H9 (cell line): ENCODE measurements at regions not wholly inside any gene's neighbourhood (a gene's known extent, or its start where the extent isn't known, plus 50 kb on each side); places are given as distances from the start of the nearest gene placed in this dataset.

Experiments
- DNase-seq: peaks from one replicate; pipeline ENCODE4 v3.0.0-alpha.2; 2017
- H2AFZ ChIP-seq: one replicate; pipeline ENCODE4 v1.6.1; 2013; ENCODE audit warnings: mild to moderate bottlenecking, low read length, control low read depth, moderate library complexity
- H2AK5ac ChIP-seq: 2 replicates; pipeline ENCODE4 v1.6.1; 2013; ENCODE audit warnings: low read length, control low read depth, mixed read lengths; ENCODE audit not compliant: insufficient read length
- H2BK120ac ChIP-seq: one replicate; pipeline ENCODE4 v1.6.1; 2013; ENCODE audit warnings: low read depth, mild to moderate bottlenecking, low read length, control low read depth, inconsistent platforms; ENCODE audit not compliant: poor library complexity, severe bottlenecking
- H2BK12ac ChIP-seq: 2 replicates; pipeline ENCODE4 v1.6.1; 2013; ENCODE audit warnings: low read length, control low read depth, mixed read lengths, low read depth; ENCODE audit not compliant: insufficient read length
- H2BK15ac ChIP-seq: 2 replicates; pipeline ENCODE4 v1.6.1; 2013; ENCODE audit warnings: low read depth, low read length, control low read depth
- H2BK20ac ChIP-seq: one replicate; pipeline ENCODE4 v1.6.1; 2013; ENCODE audit warnings: low read depth, mild to moderate bottlenecking, low read length, control low read depth, inconsistent platforms; ENCODE audit not compliant: poor library complexity, severe bottlenecking
- H2BK5ac ChIP-seq: 2 replicates; pipeline ENCODE4 v1.6.1; 2013; ENCODE audit warnings: low read length, control low read depth, mixed read lengths; ENCODE audit not compliant: insufficient read length
- H3K14ac ChIP-seq: 2 replicates; pipeline ENCODE4 v1.6.1; 2013; ENCODE audit warnings: low read length, control low read depth; ENCODE audit not compliant: insufficient read depth
- H3K18ac ChIP-seq: 2 replicates; pipeline ENCODE4 v1.6.1; 2013; ENCODE audit warnings: low read depth, mild to moderate bottlenecking, mixed read lengths, low read length, control low read depth; ENCODE audit not compliant: insufficient read length
- H3K23ac ChIP-seq: 2 replicates; pipeline ENCODE4 v1.6.1; 2013; ENCODE audit warnings: low read length, control low read depth, mixed read lengths, low read depth; ENCODE audit not compliant: insufficient read length
- H3K23me2 ChIP-seq: 2 replicates; pipeline ENCODE4 v1.6.1; 2013; ENCODE audit warnings: low read depth, mild to moderate bottlenecking, mixed read lengths, low read length, control low read depth; ENCODE audit not compliant: insufficient read length, poor library complexity, severe bottlenecking
- H3K27ac ChIP-seq: 2 replicates; pipeline ENCODE4 v1.5.1; 2013; ENCODE audit warnings: low read length, control low read depth, mixed read lengths, low read depth; ENCODE audit not compliant: insufficient read length
- H3K27me3 ChIP-seq: 2 replicates; pipeline ENCODE4 v1.6.1; 2013; ENCODE audit warnings: low read length, control low read depth, inconsistent platforms; ENCODE audit not compliant: insufficient read depth
- H3K4ac ChIP-seq: 2 replicates; pipeline ENCODE4 v1.6.1; 2013; ENCODE audit warnings: low read depth, mild to moderate bottlenecking, control low read depth, inconsistent platforms, low read length, moderate library complexity
- H3K4me1 ChIP-seq: 2 replicates; pipeline ENCODE4 v1.6.1; 2013; ENCODE audit warnings: low read length, control low read depth, inconsistent platforms; ENCODE audit not compliant: insufficient read depth
- H3K4me2 ChIP-seq: 2 replicates; pipeline ENCODE4 v1.6.1; 2013; ENCODE audit warnings: low read length, control low read depth, mixed read lengths; ENCODE audit not compliant: insufficient read length, insufficient read depth
- H3K56ac ChIP-seq: 2 replicates; pipeline ENCODE4 v1.6.1; 2013; ENCODE audit warnings: low read depth, mild to moderate bottlenecking, mixed read lengths, low read length, control low read depth; ENCODE audit not compliant: insufficient read length
- H3K79me1 ChIP-seq: 2 replicates; pipeline ENCODE4 v1.6.1; 2013; ENCODE audit warnings: low read depth, mild to moderate bottlenecking, moderate library complexity, low read length, control low read depth, inconsistent platforms; ENCODE audit not compliant: insufficient read depth, poor library complexity, severe bottlenecking
- H3K79me2 ChIP-seq: 2 replicates; pipeline ENCODE4 v1.6.1; 2013; ENCODE audit warnings: low read length, control low read depth, inconsistent platforms; ENCODE audit not compliant: insufficient read depth
- H3K9ac ChIP-seq: 2 replicates; pipeline ENCODE4 v1.6.1; 2013; ENCODE audit warnings: low read length, control low read depth, mixed read lengths; ENCODE audit not compliant: insufficient read length; ENCODE audit errors: extremely low read depth
- H3K9me3 ChIP-seq: one replicate; pipeline ENCODE4 v1.6.1; 2013; ENCODE audit warnings: low read depth, low read length, inconsistent platforms; ENCODE audit not compliant: control insufficient read depth
- H3T11ph ChIP-seq: one replicate; pipeline ENCODE4 v1.6.1; 2013; ENCODE audit warnings: mild to moderate bottlenecking, low read length, control low read depth, inconsistent platforms
- H4K20me1 ChIP-seq: one replicate; pipeline ENCODE4 v1.6.1; 2013; ENCODE audit not compliant: control insufficient read depth, insufficient read length, insufficient read depth
- H4K5ac ChIP-seq: 2 replicates; pipeline ENCODE4 v1.6.1; 2013; ENCODE audit warnings: low read depth, mild to moderate bottlenecking, mixed read lengths, low read length, control low read depth; ENCODE audit not compliant: insufficient read length
- H4K8ac ChIP-seq: replicated peaks from 2 replicates; pipeline ENCODE4 v1.6.1; 2013; ENCODE audit warnings: low read length, control low read depth, mixed read lengths, low read depth; ENCODE audit not compliant: insufficient read length
- H4K91ac ChIP-seq: 2 replicates; pipeline ENCODE4 v1.6.1; 2013; ENCODE audit warnings: low read depth, mild to moderate bottlenecking, moderate library complexity, mixed read lengths, low read length, control low read depth; ENCODE audit not compliant: insufficient read length
- H3K27ac Mint-ChIP-seq, 3 experiments: 2 replicates in 2 of 3; 3 replicates in 1 of 3; pipeline ENCODE4 v1.8.0; 2020 to 2021; ENCODE audit warnings: mixed read lengths in 3 of 3, mild to moderate bottlenecking in 1 of 3, moderate library complexity in 1 of 3
- H3K27me3 Mint-ChIP-seq: 2 replicates; pipeline ENCODE4 v1.8.0; 2021; ENCODE audit warnings: low read depth, mild to moderate bottlenecking, moderate library complexity, mixed read lengths
- H3K36me3 Mint-ChIP-seq, 3 experiments: 2 replicates in 2 of 3; 3 replicates in 1 of 3; pipeline ENCODE4 v1.8.0; 2020 to 2021; ENCODE audit warnings: low read depth in 3 of 3, mixed read lengths in 3 of 3; ENCODE audit not compliant: insufficient read depth in 1 of 3
- H3K4me1 Mint-ChIP-seq, 2 experiments: 2 replicates each; pipeline ENCODE4 v1.8.0; 2020; ENCODE audit warnings: mixed read lengths in 2 of 2
- H3K4me3 Mint-ChIP-seq, 2 experiments: 2 replicates in 1 of 2; 3 replicates in 1 of 2; pipeline ENCODE4 v1.8.0; 2020 to 2021; ENCODE audit warnings: mild to moderate bottlenecking in 2 of 2, mixed read lengths in 2 of 2, moderate library complexity in 1 of 2
- H3K9me3 Mint-ChIP-seq, 2 experiments: 2 replicates in 1 of 2; 3 replicates in 1 of 2; pipeline ENCODE4 v1.8.0; 2020; ENCODE audit warnings: mild to moderate bottlenecking in 2 of 2, mixed read lengths in 2 of 2, moderate library complexity in 1 of 2
- CTCF ChIP-seq: fragments of 200-600 bp; sonication (generic); conservative IDR thresholded peaks from 3 replicates; pipeline ENCODE4 v1.8.0; 2021; ENCODE audit warnings: antibody characterized with exemption, mild to moderate bottlenecking
- WGBS: extraction: QIAGEN DNeasy Blood & Tissue Kit; methylation state at CpG from one replicate; pipeline ENCODE4 v1.1.7; 2013; ENCODE audit warnings: missing lambda C conversion rate, low lambda C conversion rate, mixed read lengths; ENCODE audit not compliant: insufficient read length; ENCODE audit errors: extremely low coverage; 5-methylcytosine and 5-hydroxymethylcytosine counted together

- Histone ChIP-seq H3K14ac (no peak overlapping the region), H3K4ac (no peak overlapping the region), H2BK12ac (no peak overlapping the region), H3K56ac (no peak overlapping the region), H3K9ac (no peak overlapping the region), H3K4me1 (no peaks in the 10 kb centered on the region), H3T11ph (no peak overlapping the region), H3K18ac (no peak overlapping the region), H2BK5ac (no peak overlapping the region), H3K4me2 (no peak overlapping the region), H3K79me2 (no peaks in the 10 kb centered on the region), H4K8ac (no peak overlapping the region), H3K79me1 (no peaks in the 10 kb centered on the region), H2BK15ac (no peak overlapping the region), H2AK5ac (no peak overlapping the region), H3K27me3 (no peaks in the 10 kb centered on the region), H3K27ac (no peak overlapping the region), H2BK120ac (no peak overlapping the region), H4K20me1 (no peaks in the 10 kb centered on the region), H2AFZ (no peak overlapping the region), H2BK20ac (no peak overlapping the region), H4K91ac (no peak overlapping the region), H3K9me3 (no peaks in the 10 kb centered on the region), H3K23me2 (no peaks in the 10 kb centered on the region), H3K23ac (no peak overlapping the region), H4K5ac (no peak overlapping the region)
- no peak for DNase-seq
- no peaks in the 10 kb centered on the region for H3K9me3 Mint-ChIP-seq
- WGBS: no CpG with 5 or more reads among the region's 16 CpGs
- H3K27me3 Mint-ChIP-seq: peaks cover 2% of the 10 kb centered on the region
- TF ChIP-seq CTCF: no peak
- H3K27ac Mint-ChIP-seq: no peak overlapping the region
- H3K4me1 Mint-ChIP-seq: peaks cover 4 to 5% of the 10 kb centered on the region in 2 experiments
- no peak overlapping the region for H3K4me3 Mint-ChIP-seq
- 0 out of 7 replicates have a peak, but pooled peaks cover 0 to 1% (median 0%) of the 10 kb centered on the region in 3 experiments for H3K36me3 Mint-ChIP-seq
Measured at GRCh38 chr20:58596750-58597248, 54.3 kb upstream of the STX16 start.
